ENCODE measurements at regions not wholly inside any gene's neighbourhood (a gene's known extent, or its start where the extent isn't known, plus 50 kb on each side); places are given as distances from the start of the nearest gene placed in this dataset.

DNA sequence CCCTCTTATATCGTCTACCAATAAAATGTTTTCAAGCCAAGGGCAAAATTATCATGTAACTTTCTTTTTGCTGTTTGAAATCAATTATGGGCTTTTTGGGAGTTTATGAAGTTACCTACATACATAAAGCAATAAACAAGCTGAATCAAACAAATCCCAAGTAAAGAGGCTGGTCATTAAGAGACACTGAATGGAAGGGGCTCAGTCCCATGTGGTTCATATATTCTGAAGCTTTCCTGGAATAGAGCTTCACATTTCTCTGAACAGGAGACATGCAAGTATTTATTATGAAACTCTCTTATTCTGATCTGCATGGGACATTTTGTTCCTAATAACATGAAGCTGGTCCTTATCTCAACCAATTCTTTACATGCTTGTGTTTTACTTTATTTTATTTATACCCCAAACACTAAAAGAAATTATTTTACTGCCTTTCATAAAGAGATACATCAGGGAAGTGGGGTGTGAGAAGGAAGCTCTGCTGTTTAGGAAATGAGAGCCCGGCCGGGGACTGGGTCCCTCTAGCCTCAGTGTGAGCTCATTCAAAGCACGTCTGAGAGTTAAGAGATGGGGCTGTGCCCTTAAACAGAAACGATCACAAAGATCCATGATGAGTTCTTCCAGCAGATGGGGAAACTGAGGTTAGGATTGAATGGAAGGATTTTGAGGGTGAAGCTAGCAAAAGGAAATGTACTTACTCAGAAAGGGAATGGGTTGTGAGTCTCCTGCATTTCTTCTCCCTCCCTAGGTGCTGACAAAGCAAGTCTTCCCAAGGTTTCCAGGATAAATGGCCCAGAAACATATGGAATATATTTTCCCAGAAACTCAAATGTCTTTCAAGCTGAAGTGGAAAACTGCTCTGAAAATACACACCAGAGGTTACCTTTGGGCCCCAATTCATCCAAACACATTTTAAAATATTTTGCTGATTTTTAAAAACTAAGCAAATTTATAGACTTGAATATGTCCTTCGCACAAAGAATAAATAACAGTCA is 93.1 kb upstream of the LNX1 start:
- DNase-seq, result no peak

DNA sequence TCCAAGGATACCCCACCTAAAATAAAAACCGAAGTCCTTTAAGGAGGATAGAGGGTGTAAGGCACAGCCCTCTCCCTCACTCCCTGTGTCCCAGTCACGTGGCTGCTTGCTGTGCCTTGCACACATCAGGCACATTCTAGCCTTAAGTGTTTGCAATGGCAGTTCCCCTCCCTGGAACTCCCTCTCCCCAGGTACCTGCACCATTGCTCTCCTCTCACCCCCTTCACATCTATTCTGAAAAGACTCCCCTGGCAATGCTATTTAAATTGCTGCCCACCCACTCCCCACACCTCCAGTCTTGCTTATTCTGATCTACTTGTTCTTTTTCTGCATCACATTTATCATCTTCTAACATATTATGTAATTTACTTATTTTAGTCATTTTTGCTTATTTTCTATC is 91.6 kb upstream of the LNX1 start:
- no peak for DNase-seq

DNA sequence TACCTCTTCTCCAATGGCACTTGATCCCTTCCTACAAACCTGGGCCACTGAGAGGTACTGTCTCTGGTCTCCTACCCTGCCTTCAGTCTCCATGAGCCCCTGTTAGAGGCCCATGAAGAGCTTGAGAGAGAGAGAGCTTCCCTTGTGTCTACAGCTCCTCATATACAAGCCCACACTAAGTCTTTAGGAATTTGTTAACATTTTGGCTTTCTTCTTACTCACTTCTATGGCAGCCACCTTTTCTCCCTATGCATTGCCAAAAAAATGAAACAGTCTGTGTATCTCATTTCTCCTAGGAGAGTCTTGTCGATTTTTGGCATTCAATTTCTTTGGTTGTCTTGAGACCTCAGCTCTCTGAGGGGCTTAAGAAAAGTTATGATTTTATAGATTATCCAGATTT is 90.9 kb upstream of the LNX1 start:
- no peak for DNase-seq

DNA sequence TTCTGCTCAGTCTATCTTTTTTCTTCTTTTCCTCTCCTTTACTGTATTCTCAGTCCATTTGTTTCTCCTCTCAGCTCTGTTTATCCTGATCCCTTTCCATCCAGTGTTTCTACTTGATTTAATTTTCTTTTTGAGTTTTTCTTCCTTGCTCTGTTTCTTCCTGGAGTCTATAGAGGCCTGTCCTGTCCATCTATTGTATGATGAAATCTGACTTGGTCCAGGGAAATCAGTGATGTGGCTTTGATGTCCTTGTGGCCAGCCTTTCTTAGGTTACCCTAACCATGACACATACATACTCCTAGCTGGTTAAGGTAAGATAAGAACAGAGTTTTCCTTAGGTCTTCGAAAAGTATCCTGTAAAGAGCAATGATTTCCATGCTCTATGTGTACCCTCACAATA is 89.3 kb upstream of the LNX1 start:
- no peak for DNase-seq

DNA sequence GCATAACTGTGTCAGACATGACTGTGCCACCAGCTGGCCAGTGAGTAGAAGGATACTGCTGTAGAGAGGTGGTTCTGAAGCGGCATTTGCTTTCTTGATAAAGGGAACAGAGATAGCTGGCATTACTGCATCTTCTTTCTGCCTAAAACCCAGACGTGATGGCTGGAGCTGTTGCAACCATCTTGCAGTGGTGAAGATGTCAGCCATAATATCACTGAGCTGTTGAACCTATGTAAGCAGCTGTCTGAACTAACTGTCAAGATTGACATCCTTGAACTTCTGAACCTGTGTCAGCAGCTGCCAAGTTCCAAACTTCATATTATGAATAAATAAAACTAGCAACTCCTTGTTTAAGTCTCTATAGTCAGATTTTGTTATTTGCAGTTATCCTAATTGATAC is 88.9 kb upstream of the LNX1 start:
- DNase-seq, result no peak

DNA sequence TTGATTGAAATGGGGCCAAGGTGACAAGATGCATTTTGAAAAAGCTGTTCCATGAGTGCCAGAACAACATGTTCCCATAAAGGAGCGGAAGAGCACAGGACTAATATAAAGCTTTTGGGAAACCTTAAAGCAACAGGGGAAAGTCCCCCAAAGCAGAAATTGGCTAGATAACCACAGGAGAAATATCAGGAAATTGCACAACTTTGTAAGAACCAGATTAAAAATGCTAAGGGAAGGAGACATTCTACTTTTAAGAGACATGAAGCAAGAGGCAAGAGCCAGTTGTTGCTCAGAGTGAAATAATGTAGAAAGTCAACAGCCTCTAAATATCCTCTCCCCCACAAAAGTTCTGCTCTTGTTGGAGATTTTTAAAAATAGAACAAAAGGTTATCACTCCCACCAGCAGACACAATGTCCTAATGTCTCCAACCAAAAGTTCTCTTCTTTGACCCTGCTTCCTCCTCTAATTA is 85.2 kb upstream of the LNX1 start:
- no peak for DNase-seq

DNA sequence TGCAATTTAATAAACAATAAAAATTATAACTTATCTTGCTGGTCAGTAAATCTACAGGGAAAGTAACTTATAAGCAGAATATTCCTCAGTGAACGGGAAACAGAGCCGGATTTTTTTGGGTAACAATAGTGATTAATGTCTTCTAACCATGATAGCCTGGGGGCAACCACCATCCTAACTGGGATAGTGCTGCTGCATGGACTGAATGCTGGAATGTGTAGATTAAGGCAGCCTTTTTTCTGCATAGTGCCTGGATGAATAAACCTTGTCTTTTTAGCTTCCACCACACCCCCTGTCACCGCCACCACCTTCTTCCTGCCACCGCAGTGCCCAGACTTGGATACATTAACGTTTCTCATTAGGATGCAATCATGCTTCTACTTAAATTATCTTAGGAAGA is 83.6 kb upstream of the LNX1 start:
- DNase-seq, result no peak

DNA sequence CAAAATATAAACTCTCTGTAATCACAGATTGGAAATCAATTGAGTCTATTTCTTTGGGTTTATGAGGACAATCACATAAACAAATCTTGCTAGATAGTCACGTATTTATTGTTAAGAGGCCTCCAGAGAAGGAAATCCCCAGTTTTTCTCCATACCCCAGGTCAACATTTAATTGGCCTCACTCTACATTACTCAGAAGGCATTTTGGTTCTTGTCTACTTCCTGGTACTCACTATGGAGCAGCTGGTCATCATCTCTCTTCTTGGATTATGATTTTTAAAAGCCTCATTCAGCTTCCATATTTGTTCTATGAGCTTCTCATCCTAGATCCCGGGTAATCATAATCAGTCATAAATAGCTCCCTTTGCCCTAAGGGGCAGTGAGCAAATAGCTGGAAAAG is 81.6 kb upstream of the LNX1 start:
- no peak for DNase-seq

DNA sequence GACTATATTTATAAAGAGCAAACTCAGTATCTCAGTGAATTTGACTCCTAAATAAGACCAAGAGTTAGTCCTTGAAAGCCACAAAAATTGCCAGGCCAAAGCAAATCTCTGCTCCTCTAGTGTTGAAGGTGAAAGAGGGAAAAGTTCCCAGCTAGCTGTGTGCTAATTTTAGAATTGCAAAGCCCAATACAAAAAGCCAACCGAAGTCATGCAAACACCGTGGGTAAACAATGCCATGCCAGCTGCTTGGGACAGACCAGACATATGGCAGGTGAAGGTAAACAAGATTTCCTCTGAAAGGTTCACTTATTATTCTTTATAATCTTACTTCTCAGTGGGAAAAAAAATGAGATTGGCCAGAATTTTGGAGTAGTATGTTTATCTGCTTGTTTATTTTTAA is 80.5 kb upstream of the LNX1 start:
- DNase-seq, result no peak

DNA sequence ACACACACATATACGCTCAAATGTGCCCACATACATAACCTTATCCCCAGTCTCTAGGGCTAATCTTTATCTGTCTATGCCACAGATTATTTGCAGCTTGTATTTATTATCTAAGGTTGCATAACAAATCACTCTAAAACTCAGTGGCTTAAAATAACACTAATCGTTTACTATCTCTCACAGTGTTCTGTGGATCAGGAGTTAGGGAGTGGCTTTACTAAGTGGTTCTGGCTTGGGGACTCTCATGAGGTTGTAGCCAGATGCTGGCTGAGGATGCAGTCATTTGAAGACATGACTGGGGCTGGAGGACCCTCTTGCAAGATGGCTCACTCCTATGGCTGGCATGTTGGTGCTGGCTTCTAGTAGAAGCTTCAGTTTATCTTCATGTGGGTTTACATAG is 68.5 kb upstream of the LNX1 start:
- DNase-seq, result no peak

DNA sequence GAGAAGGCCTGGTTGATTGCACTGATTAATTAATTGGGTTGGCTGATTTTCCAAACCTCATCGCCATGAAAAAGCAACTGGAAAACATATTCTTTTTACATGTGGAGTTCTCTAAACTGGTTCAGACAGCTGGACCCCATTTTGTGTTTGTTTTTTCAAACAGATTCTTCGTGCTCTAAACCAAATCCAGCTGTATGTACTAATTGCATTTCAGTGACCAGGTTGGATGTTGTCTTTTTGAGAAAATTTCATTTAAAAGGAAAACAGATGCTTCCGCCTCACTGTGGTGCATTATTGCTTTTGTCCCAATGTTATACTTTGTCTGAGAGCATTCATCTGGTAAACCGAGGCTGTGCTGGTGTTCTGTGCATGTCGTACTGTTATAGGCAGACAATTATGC is 67.8 kb upstream of the LNX1 start:
- DNase-seq, result no peak

DNA sequence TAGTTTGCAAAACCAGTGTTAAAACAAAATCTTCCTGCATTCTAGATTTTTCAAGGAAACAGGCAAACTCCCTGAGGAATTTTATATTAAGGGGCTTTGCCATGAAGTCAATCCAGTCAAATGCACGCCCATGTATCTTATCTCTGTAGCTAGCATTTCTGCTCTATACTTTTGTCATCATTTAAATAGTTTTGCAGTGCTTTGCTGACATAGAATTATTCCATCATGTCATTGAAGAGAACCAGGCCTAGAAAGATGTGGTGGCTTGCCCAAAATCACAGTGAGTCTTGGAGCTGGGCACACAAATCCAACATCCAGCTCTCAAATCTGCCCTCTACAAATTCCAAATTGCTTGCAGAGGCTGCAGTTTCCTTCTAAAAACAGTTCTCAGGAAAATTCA is 66.7 kb upstream of the LNX1 start:
- no peak for DNase-seq

DNA sequence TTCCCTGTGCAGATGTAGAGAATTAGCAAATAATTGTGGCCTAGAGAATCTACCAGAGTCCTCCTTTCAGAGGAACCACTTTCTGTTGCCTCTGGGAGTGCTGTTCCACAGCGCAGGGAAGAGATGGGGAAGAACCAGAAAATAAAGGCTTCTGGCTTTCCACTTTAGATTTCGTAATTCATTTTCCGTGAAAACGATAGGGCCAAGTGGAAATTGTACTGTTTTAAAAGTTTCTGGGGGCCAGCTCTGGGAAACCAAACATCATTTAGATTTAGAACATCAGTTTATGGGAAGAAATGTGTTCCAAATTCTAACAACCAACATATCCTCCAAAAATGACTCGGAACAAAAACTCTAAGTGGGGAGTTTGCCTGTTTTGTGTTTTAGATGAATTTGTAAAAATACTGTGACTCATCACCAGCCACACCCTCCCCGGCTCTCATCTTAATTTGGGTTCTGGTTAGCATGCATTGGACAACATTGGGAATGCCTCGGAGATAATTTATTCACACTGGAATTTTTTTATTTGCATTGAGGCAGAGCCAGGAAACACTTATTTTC is 65.2 kb upstream of the LNX1 start:
- no peak for DNase-seq

DNA sequence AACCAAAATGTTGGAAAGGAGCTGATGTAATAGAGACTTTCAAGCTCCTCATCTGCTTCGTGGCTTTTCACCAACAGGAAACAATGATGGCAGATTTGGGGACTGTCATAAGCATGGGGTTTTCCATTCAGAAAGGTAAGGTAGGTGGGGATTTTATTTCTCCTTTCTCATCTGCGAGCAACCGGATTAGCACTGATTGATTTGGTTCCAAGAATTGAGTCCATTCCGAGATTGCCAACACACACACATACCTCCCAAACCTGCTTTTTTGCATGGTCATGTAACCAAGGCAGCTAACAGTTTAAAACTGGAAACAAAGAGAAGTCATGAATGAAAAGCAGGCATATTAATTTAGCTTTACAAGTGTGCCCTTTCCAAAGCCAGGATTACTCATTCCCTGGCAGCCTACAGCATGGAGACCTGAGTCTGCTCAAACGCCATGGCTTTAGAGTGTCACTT is 63.0 kb upstream of the LNX1 start:
- no peak for DNase-seq

DNA sequence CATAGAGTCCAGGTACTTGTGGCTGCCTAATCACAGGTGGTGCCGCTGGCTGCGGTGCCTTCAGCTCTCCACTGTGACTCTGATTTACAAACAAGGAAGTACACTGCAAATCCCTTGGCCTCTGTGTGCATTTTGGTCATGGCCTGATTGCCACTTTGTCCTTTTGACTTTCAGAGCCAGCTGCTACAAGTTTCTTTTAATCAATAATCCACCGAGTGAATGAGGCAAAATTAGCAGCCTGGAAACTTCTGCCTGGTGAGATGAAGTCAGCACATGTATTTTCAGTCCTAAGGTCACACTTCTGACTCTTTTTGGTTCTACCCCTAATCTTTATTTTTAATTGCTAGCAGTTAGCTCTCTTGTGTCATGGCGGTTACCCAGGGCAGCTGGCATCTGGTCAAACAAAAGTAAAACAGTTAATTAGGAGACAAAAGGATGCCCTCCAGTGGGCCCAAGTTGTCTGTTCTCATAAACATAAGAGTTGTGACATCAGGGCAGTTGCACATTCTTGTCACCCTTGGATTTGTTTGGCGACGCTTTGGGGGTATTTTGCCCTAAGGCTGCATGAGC is 62.3 kb upstream of the LNX1 start:
- no peak for DNase-seq

DNA sequence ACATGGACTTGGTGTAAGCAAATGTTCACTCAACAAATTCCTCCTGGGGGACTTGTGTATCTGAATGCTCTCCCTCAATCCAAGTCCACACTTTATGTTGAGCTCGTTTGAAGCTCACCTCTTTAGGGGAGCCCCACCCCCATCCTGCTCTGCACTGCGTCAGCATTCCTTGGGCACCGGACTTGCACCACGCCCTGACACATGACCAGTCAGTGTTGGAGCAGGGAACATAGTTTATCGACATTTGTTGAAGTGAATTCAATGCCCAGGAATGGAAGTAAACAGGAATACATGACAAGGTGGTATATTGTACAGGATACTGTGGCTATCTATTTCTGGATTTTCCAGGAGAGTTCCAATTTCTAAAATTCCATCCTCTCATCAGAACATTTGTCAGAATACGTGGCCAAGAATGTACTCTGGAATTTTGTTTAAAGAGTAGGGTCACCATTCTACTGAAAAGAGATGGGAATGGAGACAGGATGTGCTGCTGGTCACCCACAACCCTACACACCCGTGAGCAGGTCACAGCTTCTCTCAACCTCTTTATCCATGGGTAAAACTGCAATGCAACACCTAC is 60.0 kb upstream of the LNX1 start:
- DNase-seq, result no peak

DNA sequence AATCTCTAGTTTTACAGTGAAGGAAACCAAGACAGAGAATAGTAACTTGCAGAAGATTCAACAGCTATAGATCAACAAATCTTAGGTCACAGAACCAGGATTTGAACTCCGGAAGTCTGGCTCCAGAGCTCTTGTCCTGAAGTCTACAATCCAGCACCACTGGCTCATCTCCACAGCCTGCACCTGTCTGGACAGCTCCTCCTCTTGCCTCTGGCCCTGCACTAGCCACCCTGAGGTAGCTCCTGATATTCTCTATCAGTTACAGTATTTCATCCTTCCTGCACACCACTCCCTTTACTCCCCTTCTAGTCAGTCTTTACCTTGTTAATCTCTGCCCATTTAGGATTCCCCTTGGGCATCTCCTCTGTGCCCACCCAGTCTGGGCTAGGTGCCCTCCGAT is 58.1 kb upstream of the LNX1 start:
- no peak for DNase-seq

DNA sequence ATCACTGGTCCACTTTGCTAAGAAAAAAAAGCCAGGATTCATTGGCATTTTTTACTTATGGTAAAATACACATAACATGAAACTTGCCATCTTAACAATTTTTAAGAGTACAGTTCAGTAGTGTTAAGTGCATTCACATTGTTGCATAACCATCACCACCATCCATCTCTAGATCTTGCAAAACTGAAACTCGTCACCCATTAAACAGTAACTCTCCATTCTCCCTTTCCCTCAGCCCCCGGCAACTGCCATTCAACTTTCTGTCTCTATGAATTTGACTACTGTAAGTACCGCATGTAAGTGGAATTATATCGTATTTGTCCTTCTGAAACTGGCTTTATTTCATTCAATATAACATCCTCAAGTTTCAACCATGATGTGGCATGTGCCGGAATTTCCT is 56.3 kb upstream of the LNX1 start:
- DNase-seq, result no peak

DNA sequence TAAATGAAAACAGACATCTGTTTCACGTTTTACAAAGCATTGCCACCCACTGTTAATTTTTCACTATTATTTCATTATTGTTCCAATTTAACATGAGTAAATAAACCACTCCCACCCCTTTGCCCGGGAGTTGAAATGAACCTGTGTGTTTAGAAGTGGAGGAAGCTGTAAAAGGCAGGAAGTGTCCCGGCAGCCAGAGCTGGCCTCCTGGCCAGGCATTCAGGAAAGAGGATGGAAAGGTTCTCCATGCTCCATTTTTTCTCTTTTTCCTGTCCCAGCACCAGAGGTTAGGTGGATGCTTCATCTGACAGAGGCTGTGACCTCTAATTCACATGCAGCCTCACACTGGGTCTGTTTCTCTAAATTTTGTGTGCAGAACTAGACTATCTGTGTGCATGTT is 55.5 kb upstream of the LNX1 start:
- DNase-seq, result no peak

DNA sequence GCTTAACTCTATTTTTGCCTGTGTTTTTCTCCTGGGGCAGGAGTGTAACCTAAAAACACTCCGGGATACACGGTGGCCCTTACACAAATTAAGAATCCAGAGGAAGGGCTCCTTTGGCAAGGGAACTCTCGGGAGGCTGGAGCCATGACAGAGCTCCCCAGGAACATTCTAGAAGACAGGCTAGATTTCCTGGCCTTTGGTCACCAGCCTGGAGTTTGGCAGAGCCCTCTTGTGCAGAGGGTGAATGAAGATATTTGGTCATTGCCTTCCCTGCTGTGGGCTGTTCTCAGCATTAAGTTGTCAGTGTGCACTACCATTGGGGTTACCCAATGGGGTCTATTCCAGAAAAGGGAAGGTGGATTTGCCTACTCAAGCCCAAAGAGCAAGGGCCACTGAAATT is 53.8 kb upstream of the LNX1 start:
- no peak for DNase-seq

DNA sequence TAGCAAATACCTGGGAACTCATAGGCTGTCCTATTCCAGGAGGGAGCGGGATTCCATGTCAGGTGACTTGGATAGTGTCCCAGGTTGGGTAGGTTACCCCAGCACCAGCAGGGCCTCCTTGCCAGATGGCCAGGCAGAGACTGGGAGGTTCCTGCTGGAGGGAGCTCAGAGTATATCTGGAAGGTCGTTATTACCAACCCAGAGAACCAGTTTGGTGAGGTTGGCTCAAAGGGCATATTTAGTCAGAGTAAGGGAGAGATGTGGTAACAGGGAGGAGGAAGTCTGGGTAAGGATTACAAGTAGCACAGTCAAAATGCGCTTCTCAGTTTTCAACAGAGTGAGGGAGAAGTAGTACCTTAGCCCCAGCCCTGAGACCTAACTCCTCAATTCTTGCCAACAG is 53.3 kb upstream of the LNX1 start:
- DNase-seq, result no peak

Measured in kidney glomerular epithelial cell (primary cell).